ENCODE measurements at regions not wholly inside any gene's neighbourhood (a gene's known extent, or its start where the extent isn't known, plus 50 kb on each side); places are given as distances from the start of the nearest gene placed in this dataset.

- H3K79me2 ChIP-seq (ENCODE audit: control insufficient read depth, insufficient read depth, low read length): no peaks in the 10 kb centered on the region
- H3K27me3 ChIP-seq (ENCODE audit: control insufficient read depth, insufficient read depth, low read length): no peaks in the 10 kb centered on the region
- no peak overlapping the region for H2AFZ ChIP-seq (ENCODE audit: low read length)
- no peaks in the 10 kb centered on the region for H4K20me1 ChIP-seq (ENCODE audit: control insufficient read depth, extremely low read depth, insufficient read depth, low read length)
- H3K4me1 ChIP-seq (ENCODE audit: control insufficient read depth, extremely low read depth, insufficient read depth, low read length): peaks cover 3% of the 10 kb centered on the region
- TF ChIP-seq CTCF (conservative IDR thresholded peaks at IDR 0.05 in 1 of 2, IDR thresholded peaks at IDR 0.05 in 1 of 2; ENCODE audit: low read depth in 1 of 2, low read length in 2 of 2): no peak
- no peaks in the 10 kb centered on the region for H3K36me3 ChIP-seq (ENCODE audit: control insufficient read depth, insufficient read depth, low read length)
- H3K27ac ChIP-seq (ENCODE audit: insufficient read depth, low read length): no peak overlapping the region
- H3K4me2 ChIP-seq (ENCODE audit: extremely low read depth, insufficient read depth, low read length): no peak overlapping the region
- DNase-seq (ENCODE audit: low read depth in 2 of 2): no peak
- H3K9ac ChIP-seq (ENCODE audit: insufficient read depth, low read length): no peak overlapping the region
- no peaks in the 10 kb centered on the region for H3K9me3 ChIP-seq (ENCODE audit: control insufficient read depth, insufficient read depth, low read depth, low read length)
- no peak overlapping the region for H3K4me3 ChIP-seq (replicated peaks in 1 of 4; ENCODE audit: control extremely low read depth in 1 of 4, insufficient read depth in 1 of 4, low read depth in 3 of 4, low read length in 4 of 4)
These were observed 345.8 kb downstream of the TDRD15 start for GRCh38 chr2:21469564-21469963.

GRCh38 chr2:21480162-21480561, 356.4 kb downstream of the TDRD15 start:
- Histone ChIP-seq H3K9me3 (ENCODE audit: control insufficient read depth, insufficient read depth, low read depth, low read length) (no peaks in the 10 kb centered on the region), H3K9ac (ENCODE audit: insufficient read depth, low read length) (no peak overlapping the region), H4K20me1 (ENCODE audit: control insufficient read depth, extremely low read depth, insufficient read depth, low read length) (no peaks in the 10 kb centered on the region), H3K4me3 (replicated peaks in 1 of 4; ENCODE audit: control extremely low read depth in 1 of 4, insufficient read depth in 1 of 4, low read depth in 3 of 4, low read length in 4 of 4) (no peak overlapping the region), H3K4me1 (ENCODE audit: control insufficient read depth, extremely low read depth, insufficient read depth, low read length) (no peaks in the 10 kb centered on the region), H3K36me3 (ENCODE audit: control insufficient read depth, insufficient read depth, low read length) (no peaks in the 10 kb centered on the region), H3K27ac (ENCODE audit: insufficient read depth, low read length) (no peak overlapping the region), H3K4me2 (ENCODE audit: extremely low read depth, insufficient read depth, low read length) (no peak overlapping the region), H3K79me2 (ENCODE audit: control insufficient read depth, insufficient read depth, low read length) (no peaks in the 10 kb centered on the region), H2AFZ (ENCODE audit: low read length) (no peak overlapping the region), H3K27me3 (ENCODE audit: control insufficient read depth, insufficient read depth, low read length) (no peaks in the 10 kb centered on the region)
- TF ChIP-seq CTCF (conservative IDR thresholded peaks at IDR 0.05 in 1 of 2, IDR thresholded peaks at IDR 0.05 in 1 of 2; ENCODE audit: low read depth in 1 of 2, low read length in 2 of 2) (no peak), EZH2 (IDR thresholded peaks at IDR 0.05; ENCODE audit: low read length, missing control alignments) (no peak)
- peak in 1 of 2 donors; percentile 5 for DNase-seq (ENCODE audit: low read depth in 2 of 2)

GRCh38 chr2:21484643-21485042, 360.9 kb downstream of the TDRD15 start:
- no peak for DNase-seq (ENCODE audit: low read depth in 2 of 2)
- H3K36me3 ChIP-seq (ENCODE audit: control insufficient read depth, insufficient read depth, low read length): no peaks in the 10 kb centered on the region
- no peak for TF ChIP-seq CTCF (conservative IDR thresholded peaks at IDR 0.05 in 1 of 2, IDR thresholded peaks at IDR 0.05 in 1 of 2; ENCODE audit: low read depth in 1 of 2, low read length in 2 of 2)
- no peak for TF ChIP-seq EZH2 (IDR thresholded peaks at IDR 0.05; ENCODE audit: low read length, missing control alignments)

More at GRCh38 chr2:21484643-21485042, 360.9 kb downstream of the TDRD15 start:
- H3K9me3 ChIP-seq (ENCODE audit: control insufficient read depth, insufficient read depth, low read depth, low read length): no peaks in the 10 kb centered on the region
- H3K79me2 ChIP-seq (ENCODE audit: control insufficient read depth, insufficient read depth, low read length): no peaks in the 10 kb centered on the region
- no peaks in the 10 kb centered on the region for H3K27me3 ChIP-seq (ENCODE audit: control insufficient read depth, insufficient read depth, low read length)
- H3K4me1 ChIP-seq (ENCODE audit: control insufficient read depth, extremely low read depth, insufficient read depth, low read length): no peaks in the 10 kb centered on the region
- H3K4me3 ChIP-seq (replicated peaks in 1 of 4; ENCODE audit: control extremely low read depth in 1 of 4, insufficient read depth in 1 of 4, low read depth in 3 of 4, low read length in 4 of 4): no peak overlapping the region
- no peak overlapping the region for H3K27ac ChIP-seq (ENCODE audit: insufficient read depth, low read length)
- H2AFZ ChIP-seq (ENCODE audit: low read length): no peak overlapping the region
- no peaks in the 10 kb centered on the region for H4K20me1 ChIP-seq (ENCODE audit: control insufficient read depth, extremely low read depth, insufficient read depth, low read length)
- H3K4me2 ChIP-seq (ENCODE audit: extremely low read depth, insufficient read depth, low read length): no peak overlapping the region
- H3K9ac ChIP-seq (ENCODE audit: insufficient read depth, low read length): no peak overlapping the region
